Ammon's horn (tissue), 1 donor: ENCODE measurements at regions not wholly inside any gene's neighbourhood (a gene's known extent, or its start where the extent isn't known, plus 50 kb on each side); places are given as distances from the start of the nearest gene placed in this dataset.
"Not testable (repeated sequence)": the region's sequence is repeated elsewhere in the genome, so short reads cannot be mapped to it uniquely, and the experiment has no call there.

Experiments used
- DNase-seq: peaks from one replicate; pipeline ENCODE4 v3.0.0-alpha.2; 2016; ENCODE audit warnings: low spot score

DNA sequence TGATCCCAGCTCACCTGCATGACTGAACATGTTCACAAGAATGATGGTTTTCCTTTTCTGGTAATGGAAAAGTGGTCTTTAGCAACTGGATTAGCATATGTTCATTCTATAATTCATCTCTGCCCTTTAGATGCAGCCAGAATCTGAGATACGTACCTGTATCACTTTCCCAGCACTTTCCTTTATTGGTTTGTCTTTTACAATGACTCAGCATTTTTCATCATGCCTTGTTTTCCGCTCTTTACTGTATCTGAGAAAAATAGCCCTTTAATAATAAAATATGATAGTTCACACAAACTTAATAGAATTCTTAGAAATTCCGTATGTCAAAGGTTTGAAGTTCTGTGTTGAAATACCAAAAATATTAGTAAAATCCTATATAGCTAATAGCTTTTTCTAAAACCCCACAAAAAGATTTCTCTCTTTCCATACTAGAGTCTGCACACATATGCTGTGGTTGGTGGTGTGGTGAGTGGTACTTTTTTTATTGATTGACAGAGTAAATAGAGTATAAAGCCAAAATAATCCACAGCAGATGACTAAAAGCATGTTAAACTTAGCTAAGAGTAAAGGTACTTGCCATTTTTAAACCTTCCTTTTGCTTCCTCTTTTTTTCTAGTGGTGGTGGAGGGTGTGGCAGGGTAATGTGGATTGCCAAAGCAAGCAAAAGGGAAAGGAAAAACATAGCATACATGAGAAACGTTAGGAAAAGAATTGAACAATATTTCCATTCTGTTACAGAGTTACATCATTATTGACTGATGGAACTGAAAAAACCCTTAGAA lies 328.9 kb upstream of the RBMS3 start:
- DNase-seq = no peak

DNA sequence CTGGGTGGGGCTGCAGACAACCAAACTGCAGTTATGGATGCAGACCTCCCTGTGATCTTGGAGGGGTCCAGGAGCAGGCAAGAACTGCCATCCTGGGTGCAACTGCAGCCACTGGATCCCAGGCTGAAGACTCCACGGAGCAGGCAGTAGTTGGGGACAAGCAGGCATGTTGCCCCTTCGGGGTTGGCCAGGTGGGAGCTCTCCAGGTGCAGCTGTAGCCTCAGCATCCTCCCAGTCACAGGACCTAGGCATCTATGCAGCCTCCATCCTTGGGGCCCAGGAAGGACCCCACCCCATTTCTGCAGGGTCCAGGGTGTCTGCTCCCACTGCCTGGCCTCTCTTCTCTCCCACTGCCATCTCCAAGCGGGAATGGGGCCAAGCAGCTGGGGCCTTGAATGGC lies 322.2 kb upstream of the RBMS3 start:
- DNase-seq = no peak

DNA sequence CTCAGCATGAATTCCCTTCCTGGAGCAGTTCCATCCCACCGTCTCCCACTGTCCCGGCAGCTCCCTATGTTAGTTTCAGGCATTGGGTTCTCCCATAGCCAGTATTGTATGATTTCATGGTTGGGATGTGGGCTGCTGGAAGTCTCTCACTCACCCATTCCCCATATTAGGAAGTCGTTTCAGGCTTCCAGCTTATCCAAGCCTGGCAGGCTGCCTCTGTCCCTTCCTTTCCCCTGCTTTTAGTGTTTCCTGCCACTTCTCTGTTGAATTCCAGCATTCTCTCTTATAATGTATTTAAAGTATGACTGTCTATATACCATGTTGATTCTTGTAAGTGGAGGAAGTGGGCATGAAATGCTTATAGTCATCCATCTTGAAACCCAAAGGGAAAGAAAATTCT lies 309.7 kb upstream of the RBMS3 start:
- DNase-seq = no peak

DNA sequence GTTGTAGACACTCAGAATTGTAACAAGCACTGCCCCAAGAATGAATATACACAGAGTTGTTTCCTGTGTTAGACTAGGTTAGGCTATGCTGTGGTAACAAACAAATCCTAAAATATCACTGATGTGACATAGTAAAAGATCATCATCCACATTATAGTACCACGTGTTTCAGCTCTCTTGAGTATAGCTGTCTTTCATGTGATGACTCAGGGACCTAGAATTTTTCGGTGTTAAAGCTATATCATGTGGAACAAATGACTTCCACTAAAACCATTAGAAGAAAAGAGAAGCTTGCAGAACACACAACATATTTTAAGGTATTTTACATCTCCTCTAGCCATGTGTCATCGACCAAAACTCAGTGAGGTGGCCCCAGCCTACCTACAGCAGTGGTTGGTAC lies 307.9 kb upstream of the RBMS3 start:
- DNase-seq = no peak

DNA sequence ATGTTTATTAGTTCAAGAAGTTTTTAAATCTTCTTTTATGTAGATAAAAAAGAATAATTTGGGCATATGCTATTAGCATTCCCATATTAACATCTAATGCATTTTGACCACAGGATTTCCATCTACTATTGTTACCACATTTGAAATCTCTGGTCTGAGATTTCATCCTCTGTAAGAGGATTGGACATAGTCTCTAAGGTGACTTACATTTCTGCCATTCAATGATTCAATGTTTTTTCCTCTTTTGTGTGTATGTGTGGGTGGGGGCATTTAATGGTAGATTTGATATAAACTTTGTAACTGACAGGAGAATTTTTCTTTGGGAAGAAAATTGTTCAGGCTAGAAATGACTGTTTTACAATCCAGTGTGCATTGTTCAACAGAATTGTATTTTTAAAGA lies 307.3 kb upstream of the RBMS3 start:
- DNase-seq = no peak

DNA sequence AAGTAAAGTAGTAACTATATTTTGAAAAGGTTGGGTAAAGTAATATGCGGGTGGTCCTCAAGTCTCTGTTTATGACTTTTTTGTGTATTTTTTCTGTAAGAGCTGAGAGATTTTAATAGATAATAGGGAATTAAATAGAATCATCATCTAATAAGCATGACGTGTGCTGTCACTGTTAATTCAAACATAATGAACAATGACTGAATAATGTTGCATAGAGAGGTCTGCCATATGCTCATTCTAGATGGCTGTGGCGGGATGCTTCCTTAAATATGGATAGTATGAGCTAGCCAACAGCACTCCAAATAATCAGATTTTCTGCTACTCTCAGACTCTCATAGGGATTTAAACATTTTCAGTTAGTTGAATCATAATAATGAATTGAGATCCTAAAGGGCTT lies 302.8 kb upstream of the RBMS3 start:
- no peak for DNase-seq

DNA sequence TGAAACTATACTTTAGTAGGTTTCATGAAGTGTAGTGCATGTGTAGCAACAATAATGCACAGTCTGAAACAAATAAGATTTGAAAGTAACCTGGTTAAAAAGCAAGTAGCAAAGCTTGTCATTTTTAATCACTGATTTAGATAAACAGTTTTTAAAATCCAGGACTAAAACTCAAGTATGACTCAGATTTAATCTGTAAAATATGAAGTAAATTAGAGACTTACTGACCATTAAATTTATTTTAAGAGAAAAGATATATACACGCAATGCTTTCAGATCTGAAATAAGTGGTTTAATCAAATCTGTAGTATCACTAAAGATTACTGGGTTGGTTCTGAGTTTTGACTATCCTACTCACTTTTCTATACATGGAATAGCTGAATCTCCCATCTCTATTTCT lies 300.7 kb upstream of the RBMS3 start:
- no peak for DNase-seq

DNA sequence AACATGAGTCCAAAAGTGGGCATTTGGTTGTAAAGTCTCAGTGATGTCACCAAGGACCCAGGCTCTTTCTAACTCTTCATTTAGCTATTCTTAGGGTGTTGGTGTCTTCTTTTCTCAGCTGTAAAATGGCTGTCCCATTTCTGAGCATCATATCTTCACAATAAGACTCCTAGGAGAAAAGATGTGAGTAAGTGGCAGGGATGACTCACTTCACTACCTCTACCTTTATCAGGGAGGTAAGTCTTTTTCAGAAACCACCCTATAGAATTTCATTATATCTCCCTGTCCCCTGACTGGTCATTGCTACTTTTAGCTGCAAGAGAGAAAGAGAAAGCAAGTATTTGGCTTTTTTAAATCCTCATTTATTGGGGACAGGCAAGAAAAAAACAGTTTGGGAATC lies 300.2 kb upstream of the RBMS3 start:
- DNase-seq = no peak

DNA sequence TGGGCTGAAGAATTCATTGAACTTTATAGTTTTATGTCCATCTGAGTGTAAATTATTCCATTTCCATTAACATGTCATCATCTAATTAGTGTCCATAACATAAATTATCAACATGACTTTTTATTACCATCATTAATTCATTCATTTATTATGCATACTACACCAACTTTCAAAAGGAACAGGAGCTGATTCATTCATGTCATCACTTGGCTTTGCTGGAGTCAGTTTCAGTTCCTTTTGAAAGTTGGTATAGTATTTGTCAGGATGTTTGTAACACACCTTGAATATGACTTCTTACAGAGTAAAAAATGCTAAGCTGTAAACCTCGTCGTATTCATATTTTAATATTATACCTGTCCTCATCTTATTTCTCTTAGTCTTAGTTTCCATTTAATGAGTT lies 298.0 kb upstream of the RBMS3 start:
- no peak for DNase-seq

DNA sequence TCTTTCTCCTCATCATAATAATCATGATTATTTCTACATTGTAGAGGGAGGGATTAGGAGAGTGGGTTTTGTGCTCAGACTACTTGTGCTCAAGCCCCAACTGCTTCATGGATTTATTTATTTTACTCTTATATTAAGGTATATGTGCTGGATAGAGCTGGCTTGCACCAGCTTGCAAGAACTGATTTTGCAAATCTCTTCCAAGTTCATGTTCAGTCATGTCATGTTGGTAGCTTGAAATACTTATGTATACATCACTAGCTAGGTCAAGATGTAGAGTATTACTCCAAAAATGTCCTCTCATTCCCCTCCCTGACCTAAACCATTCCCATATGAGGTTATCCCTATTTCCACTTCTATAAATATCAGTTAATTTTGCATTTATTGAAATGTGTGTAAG lies 293.9 kb upstream of the RBMS3 start:
- DNase-seq = no peak

DNA sequence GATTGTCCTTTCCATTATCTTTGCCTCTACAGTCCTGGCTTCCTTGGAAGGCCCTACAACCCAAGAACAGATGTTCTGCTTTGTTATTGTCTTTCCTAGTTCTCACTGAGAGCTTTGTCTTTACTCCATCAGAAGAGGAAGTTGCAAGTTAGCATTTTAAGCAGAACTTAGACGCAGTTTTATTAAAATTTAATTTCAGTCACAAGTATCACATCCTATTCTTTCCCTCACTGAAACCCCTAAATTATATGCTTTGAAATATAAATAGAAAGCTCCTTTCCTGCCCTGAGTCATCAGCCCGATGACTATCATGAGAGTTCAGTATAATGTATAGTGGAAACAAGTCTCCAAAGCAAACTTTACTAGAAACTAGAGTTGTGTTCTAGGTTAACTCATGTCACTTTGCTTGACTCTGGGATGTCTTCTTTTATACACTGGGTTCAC lies 291.2 kb upstream of the RBMS3 start:
- DNase-seq = no peak

DNA sequence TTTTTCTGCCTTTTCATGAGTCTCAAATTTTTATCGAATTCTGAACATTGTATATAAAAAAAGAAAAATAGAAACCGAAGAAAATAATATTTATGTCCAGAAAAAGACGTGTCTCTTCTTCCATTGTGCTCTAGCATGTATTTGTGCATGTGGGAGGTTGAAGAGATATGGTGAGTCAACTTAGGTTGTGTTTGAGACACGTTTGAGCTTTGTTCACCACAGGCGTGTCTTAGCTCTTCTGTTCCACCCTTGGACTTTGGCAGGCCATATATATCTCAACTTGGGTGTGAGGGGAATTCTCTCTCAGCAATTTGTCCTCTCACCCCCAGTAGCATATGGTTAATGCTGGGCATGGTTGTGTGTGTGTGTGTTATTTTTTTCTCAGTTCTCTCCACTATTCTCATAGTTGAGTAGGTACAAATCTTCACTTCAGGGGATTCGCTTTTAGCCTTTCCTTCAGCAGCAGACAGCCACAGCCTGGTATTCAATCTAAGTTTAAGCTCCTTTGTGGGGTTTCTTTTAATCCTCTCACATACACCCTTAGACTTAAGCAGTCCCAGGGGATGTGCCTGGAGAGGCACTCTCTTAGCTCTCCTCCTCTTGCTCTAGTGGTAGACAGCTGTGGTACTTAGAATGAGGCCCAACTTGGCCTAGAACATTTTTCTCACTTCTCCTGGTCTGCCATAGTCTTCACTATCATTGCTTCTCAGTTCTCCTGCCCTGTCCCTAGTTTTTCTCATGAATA lies 286.5 kb upstream of the RBMS3 start:
- no peak for DNase-seq

DNA sequence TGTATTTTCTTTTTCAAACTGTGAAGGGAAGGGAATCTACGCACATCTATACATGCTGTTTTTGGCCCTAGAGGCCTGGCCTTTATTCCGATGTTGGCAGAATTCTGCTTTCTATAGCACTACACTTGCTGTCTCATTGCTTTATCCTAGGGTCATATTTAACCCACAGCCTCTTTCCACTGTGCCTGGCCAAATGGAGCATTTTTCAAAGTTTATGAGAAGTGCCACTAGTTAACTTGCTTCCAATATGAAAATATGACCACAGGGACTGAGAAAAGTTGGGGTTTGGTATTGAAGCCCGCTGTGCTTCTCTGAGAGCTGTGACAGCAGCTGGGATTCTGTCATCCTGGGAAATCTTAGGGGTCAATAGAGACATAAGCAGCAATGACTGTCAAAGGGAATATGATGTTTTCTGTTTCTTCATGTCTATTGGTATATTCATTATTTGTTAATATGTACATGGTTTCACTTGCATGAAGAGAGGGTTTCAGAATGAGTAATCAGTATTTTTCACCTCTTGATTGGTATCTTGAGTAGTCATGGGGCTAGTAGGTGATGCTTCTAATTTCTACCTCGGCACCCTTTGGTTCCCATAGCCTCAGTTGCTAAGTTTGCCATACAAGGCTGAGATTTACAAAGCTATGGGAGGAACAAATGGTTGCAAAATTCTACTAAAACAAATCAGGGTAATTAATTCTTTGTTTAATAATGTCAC lies 275.8 kb upstream of the RBMS3 start:
- no peak for DNase-seq

DNA sequence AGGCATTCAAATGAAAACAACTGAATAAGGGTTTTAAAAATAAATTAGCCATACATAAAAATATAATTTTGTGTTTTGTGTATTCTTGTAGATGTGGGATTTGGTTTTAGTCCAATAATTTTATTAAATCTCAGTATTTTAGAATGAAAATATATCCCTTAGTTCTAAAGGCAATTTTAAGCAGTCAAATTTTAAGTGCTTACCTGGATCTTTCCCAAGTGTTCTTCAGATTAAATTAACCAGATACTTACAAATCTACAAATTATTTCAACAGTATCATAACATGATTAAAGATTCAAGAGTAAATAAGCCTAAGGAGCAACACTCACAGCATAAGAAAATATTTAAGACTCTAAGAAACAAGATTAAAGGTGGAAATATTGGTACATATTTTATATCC lies 275.0 kb upstream of the RBMS3 start:
- no peak for DNase-seq

DNA sequence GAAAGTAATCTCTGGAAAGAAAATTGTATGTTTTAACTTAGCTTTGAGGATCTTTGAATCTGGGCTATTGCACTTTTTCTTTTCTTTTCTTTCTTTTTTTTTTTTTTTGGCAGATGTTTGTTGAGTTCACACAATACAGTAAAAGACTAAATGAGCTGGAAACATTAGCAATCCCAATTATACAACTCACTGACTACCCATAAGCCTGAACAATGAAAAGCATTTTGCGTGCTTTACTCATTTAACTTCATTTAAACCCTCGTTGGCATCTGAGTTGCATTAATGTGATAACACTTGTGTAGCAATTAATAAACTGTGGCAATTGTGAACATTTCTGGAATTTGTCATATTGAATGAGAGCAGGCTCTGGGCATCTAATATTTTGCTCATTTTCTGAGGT lies 269.4 kb upstream of the RBMS3 start:
- DNase-seq = no peak

DNA sequence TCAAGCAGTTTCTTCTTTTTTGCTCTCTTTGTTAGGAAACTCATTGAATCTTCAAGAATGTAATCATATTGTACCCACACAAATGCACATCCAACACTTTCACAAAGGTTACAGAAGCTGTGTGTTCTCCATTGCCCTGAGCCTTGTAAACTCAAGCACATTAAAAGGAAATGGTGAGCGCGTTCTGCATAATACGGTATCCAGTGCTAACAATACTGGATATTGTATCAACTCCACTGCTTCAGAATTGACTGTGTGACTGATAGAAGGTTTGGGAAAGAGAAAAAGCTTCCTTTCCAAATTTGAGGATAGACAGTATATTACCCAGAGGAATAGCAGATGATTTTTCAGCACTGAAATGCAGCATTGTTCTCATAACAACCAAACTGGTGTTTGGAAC lies 268.9 kb upstream of the RBMS3 start:
- DNase-seq = no peak

DNA sequence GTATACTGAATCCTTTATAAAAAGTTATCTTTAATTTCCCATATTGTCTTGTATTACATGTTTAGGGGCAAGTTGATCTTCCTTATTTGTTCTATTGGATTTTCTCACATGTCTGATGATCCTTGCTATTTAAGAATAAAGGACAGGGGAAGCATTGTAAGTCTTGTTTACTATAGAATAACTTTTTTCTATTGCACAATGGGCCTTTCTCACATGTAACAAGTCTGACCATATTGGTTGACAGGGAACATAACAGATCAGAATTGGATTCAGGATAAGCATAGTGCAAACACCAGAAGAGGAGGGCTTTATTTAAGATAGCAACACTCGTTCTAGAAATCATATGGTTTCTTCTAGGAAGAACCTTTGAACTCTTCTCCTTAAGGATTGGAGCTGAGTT lies 257.9 kb upstream of the RBMS3 start:
- no peak for DNase-seq

DNA sequence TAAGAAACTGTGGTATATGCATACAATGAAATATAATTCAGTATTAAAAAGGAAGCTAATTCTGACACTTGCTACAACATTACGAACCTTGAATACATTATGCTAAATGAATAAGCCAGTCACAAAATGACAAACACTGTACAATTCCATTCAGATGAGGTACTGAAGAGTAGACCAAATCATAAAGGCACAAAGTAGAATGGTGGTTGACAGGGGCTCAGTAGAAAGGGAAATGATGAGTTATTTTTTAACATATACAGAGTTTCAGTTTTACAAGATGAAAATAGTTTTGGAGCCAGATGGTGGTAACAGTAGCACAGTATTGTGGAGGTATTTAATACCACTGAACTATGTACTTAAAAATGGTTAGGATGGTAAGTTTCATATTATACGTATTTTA lies 254.6 kb upstream of the RBMS3 start:
- DNase-seq = no peak

DNA sequence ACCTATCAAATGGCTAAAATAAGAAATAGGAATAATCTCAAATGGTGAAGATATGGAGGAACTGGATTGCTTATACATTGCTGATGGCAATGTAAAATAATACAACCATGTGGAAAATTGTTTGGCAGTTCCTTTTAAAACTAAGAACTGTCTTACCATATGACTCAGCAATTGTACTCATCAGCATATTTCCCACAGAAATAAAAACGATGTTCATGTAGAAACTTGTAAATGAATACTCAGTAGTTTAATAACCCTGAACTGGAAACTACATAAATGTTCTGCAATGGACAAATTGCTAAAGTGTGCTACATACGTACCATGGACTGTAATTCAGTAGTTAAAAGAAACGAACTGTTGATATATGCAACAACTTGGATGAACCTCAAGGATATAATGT lies 253.9 kb upstream of the RBMS3 start:
- DNase-seq = no peak

DNA sequence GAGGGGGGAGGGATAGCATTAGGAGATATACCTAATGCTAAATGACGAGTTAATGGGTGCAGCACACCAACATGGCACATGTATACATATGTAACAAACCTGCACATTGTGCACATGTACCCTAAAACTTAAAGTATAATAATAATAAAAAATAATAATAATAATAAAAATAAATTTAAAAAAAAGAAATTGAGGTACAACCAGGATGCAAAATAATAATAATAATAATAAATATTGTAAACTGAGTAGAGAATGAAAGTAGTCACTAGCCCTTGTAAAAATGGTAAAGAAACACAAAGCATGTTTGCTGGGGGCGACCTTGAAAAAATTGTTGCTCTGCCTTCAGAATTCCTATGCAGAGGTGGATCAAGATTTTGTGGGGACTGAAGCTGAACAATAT lies 249.7 kb upstream of the RBMS3 start:
- DNase-seq = not testable (repeated sequence)

DNA sequence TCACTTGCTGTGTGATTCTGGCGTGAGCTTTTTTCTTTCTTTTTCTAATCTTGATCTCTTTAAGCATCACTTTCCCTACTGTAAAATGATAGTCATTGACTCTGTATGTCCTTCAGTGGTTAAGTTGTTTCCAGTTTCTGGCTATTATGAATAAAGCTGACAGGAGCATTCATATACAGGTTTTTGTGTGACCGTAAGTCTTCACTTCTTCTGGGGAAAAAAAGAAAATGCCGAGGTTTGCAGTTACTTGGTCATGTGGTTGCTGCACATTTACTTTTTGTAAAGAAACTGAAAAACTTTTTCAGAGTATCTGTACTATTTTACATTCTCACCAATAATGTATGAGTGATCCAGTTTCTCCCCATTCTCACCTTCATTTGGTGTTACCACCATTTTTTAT lies 247.4 kb upstream of the RBMS3 start:
- no peak for DNase-seq

DNA sequence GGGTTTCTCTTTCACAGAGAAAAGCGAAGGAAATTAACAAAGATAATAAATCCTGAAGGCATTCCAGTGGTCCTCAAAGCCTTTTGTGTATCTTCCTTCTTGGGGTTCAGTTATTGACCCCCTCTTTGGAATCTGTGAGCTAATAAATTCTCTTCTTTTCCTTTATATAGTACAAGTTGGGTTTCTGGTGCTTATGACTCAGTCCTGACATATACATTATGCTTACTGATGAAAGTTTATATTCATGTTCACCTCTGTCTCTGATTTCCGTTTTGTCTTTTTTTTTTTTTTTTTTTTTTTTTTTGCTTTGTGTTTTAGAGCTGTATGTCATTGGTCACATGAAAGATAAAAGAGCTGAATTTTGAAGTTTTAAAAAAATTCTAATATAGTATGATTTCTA lies 230.7 kb upstream of the RBMS3 start:
- no peak for DNase-seq

DNA sequence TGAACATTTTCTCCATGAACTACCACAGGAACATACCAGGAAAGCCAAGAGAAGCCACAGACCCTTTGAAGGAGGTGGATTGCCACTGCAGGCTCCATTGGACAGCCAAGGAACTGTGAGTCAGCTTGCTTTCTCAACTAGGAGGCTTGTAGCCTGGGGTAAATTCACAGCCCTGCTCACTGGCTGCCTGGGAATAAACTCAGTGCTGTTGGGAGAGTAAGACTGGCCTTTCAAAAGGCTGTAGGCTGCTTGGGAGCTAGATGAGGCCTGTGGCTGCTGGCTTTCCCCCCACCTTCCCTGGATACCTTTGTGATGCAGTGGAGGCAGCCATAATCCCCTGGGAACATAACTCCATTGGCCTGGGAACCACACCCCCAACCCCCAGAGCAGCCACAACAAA lies 223.5 kb upstream of the RBMS3 start:
- no peak for DNase-seq
